Posterior cingulate gyrus (tissue), 11 donors: ENCODE measurements at regions not wholly inside any gene's neighbourhood (a gene's known extent, or its start where the extent isn't known, plus 50 kb on each side); places are given as distances from the start of the nearest gene placed in this dataset.
A peak's percentile ranks its signal among the peaks of the same experiment; 100 is the strongest.

Source experiments
- DNase-seq, 10 donors: peaks; one replicate each; pipeline versions ENCODE4 v3.0.0 to v3.0.0-alpha.2; 2020 to 2021; ENCODE audit warnings: mixed read lengths in 3 of 10
- intact Hi-C: fragments of 100-400 bp; cut with DNase I; formaldehyde crosslinking; loops from one replicate; pipeline ENCODE4 v1.15.1; 2023

- DNase-seq: no peak
- intact Hi-C loops: loop anchor here (5.0 kb wide), 2 partner anchors 245 to 325 kb away; partner anchors contain the start of gene ZNF713
Observed at GRCh38 chr7:55641811-55642210, 69.5 kb upstream of the VOPP1 start.

- peak in 1 of 10 donors; percentile 12 for DNase-seq
- intact Hi-C loops: loop anchor here (5.0 kb wide), 2 partner anchors 246 to 326 kb away; partner anchors contain the start of gene ZNF713
Observed at GRCh38 chr7:55641273-55641691, 69.0 kb upstream of the VOPP1 start.

- DNase-seq: no peak
- intact Hi-C loops: loop anchor here (5.0 kb wide), 2 partner anchors 248 to 328 kb away; partner anchors contain the start of gene ZNF713
Observed at GRCh38 chr7:55639640-55640039, 67.3 kb upstream of the VOPP1 start.

- intact Hi-C loops: no loop called here
- no peak for DNase-seq
Observed at GRCh38 chr7:55629051-55629677, 56.9 kb upstream of the VOPP1 start.

- intact Hi-C loops: no loop called here
- DNase-seq: no peak
Observed at GRCh38 chr7:55624813-55625212, 52.5 kb upstream of the VOPP1 start.

- peak in 1 of 10 donors; percentile 39 for DNase-seq
- intact Hi-C loops: no loop called here
Observed at GRCh38 chr7:55623617-55624016, 51.3 kb upstream of the VOPP1 start.

- DNase-seq: no peak
- intact Hi-C loops: no loop called here
Observed at GRCh38 chr7:55622241-55622640, 49.9 kb upstream of the VOPP1 start.
